ENCODE measurements at regions not wholly inside any gene's neighbourhood (a gene's known extent, or its start where the extent isn't known, plus 50 kb on each side); places are given as distances from the start of the nearest gene placed in this dataset.

GRCh38 chr7:66504131-66504530 lies 124.5 kb upstream of the KCTD7 start:
- TF ChIP-seq, protein P1, sequence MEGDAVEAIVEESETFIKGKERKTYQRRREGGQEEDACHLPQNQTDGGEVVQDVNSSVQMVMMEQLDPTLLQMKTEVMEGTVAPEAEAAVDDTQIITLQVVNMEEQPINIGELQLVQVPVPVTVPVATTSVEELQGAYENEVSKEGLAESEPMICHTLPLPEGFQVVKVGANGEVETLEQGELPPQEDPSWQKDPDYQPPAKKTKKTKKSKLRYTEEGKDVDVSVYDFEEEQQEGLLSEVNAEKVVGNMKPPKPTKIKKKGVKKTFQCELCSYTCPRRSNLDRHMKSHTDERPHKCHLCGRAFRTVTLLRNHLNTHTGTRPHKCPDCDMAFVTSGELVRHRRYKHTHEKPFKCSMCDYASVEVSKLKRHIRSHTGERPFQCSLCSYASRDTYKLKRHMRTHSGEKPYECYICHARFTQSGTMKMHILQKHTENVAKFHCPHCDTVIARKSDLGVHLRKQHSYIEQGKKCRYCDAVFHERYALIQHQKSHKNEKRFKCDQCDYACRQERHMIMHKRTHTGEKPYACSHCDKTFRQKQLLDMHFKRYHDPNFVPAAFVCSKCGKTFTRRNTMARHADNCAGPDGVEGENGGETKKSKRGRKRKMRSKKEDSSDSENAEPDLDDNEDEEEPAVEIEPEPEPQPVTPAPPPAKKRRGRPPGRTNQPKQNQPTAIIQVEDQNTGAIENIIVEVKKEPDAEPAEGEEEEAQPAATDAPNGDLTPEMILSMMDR (optimal IDR thresholded peaks at IDR 0.05 in 1 of 3, IDR thresholded peaks at IDR 0.05 in 1 of 3, conservative IDR thresholded peaks at IDR 0.05 in 1 of 3; ENCODE audit: extremely low read depth in 1 of 3, insufficient read depth in 2 of 3, low read length in 3 of 3): no peak
- no peak for TF ChIP-seq EZH2 (IDR thresholded peaks at IDR 0.05; ENCODE audit: low read length)
